DOHH2 (cell line): ENCODE measurements at regions not wholly inside any gene's neighbourhood (a gene's known extent, or its start where the extent isn't known, plus 50 kb on each side); places are given as distances from the start of the nearest gene placed in this dataset.

Experiments
- H3F3A ChIP-seq: fragments of 200-600 bp; sonication (generic), shearing (Covaris generic); 2 replicates; pipeline ENCODE4 v1.6.0; 2016; ENCODE audit warnings: antibody characterized with exemption, mild to moderate bottlenecking; ENCODE audit not compliant: control insufficient read depth, insufficient read depth
- H3K27ac ChIP-seq: fragments of 200-600 bp; sonication (generic); 2 replicates; pipeline ENCODE4 v1.5.1; 2014; ENCODE audit warnings: low read depth, mild to moderate bottlenecking, low read length, moderate library complexity
- H3K27me3 ChIP-seq: fragments of 200-600 bp; sonication (generic); 2 replicates; pipeline ENCODE4 v1.6.1; 2014; ENCODE audit warnings: mild to moderate bottlenecking, low read length, mixed read lengths; ENCODE audit not compliant: control insufficient read depth
- H3K36me3 ChIP-seq: fragments of 200-600 bp; sonication (generic); 2 replicates; pipeline ENCODE4 v1.6.1; 2014; ENCODE audit warnings: mild to moderate bottlenecking, low read length, moderate library complexity, mixed read lengths; ENCODE audit not compliant: control insufficient read depth
- H3K4me1 ChIP-seq: fragments of 200-600 bp; sonication (generic); 2 replicates; pipeline ENCODE4 v1.6.1; 2014; ENCODE audit warnings: mild to moderate bottlenecking, low read length, mixed read lengths; ENCODE audit not compliant: control insufficient read depth
- H3K4me2 ChIP-seq: fragments of 200-600 bp; sonication (generic); 2 replicates; pipeline ENCODE4 v1.6.0; 2014; ENCODE audit warnings: mild to moderate bottlenecking, low read length, moderate library complexity
- H3K4me3 ChIP-seq: fragments of 200-600 bp; sonication (generic); 2 replicates; pipeline ENCODE4 v1.5.1; 2014; ENCODE audit warnings: mild to moderate bottlenecking, low read length, mixed read lengths
- H3K79me2 ChIP-seq: fragments of 200-600 bp; sonication (generic); 2 replicates; pipeline ENCODE4 v1.6.1; 2014; ENCODE audit warnings: mild to moderate bottlenecking, low read length, mixed read lengths; ENCODE audit not compliant: control insufficient read depth
- H3K9me2 ChIP-seq: fragments of 200-600 bp; sonication (generic); replicated peaks from 2 replicates; pipeline ENCODE4 v1.6.1; 2014; ENCODE audit warnings: mild to moderate bottlenecking, low read length, mixed read lengths; ENCODE audit not compliant: control insufficient read depth
- H3K9me3 ChIP-seq: fragments of 200-600 bp; sonication (generic); 2 replicates; pipeline ENCODE4 v1.6.1; 2014; ENCODE audit warnings: antibody characterized with exemption, low read length, mixed read lengths; ENCODE audit not compliant: control insufficient read depth, insufficient read depth
- H4K20me1 ChIP-seq: fragments of 200-600 bp; sonication (generic); 2 replicates; pipeline ENCODE4 v1.6.0; 2014; ENCODE audit warnings: low read depth, mild to moderate bottlenecking, antibody characterized with exemption, low read length, moderate library complexity; ENCODE audit not compliant: control insufficient read depth, insufficient read depth
- EZH2phosphoT487 ChIP-seq: fragments of 200-600 bp; sonication (generic); IDR thresholded peaks from 2 replicates; pipeline ENCODE4 v1.6.1; 2017; ENCODE audit warnings: borderline replicate concordance, mild to moderate bottlenecking, antibody characterized with exemption, low read length, moderate library complexity, mixed read lengths
- TF ChIP-seq, protein P1 (sequence below): fragments of 200-600 bp; sonication (generic); IDR thresholded peaks from one replicate; pipeline ENCODE4 v1.5.1; 2014; ENCODE audit warnings: antibody characterized with exemption, mild to moderate bottlenecking, low read depth, low read length; ENCODE audit not compliant: poor library complexity, severe bottlenecking

DNA sequence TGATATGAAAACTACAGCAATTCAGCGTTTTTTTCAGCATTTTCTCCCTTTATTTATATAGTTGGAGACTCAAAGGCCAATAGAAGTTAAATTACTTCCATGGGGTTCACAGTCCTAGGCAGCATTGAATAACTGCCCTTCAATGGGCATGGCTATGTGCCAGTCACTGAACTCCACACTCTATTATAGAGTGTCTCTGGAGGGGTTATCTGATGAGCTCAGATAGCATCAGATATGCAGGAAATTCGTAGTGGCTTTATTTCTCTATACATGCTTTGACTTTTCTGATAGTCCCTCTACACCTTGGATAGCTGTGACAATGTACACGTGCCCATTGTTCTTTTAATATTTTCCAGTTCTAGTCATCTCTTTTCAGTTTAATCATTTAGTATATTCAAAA lies 396.9 kb upstream of the CBLB start:
- H3K4me3 ChIP-seq = no peak overlapping the region

DNA sequence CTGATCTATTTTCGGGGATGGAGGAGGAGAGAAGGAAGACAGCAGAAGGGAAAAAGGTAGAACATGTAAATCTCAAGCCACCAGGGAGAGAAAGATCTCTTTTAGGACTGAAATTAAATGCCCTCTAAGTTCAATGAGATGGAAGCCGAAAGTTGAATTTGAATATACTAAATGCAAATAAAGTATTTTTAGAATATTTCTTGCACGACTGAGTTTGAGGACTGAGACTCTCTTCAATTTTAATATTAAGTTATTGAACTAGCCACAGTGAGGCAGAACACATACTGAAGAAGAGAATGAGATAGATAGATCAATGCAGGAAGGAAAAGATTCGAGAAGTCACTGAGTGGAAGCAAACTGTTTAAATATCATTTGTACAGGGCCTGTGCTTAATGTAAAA lies 399.9 kb upstream of the CBLB start:
- Histone ChIP-seq H3K9me2 (no peaks in the 10 kb centered on the region), H3K4me3 (peak overlapping the region; percentile 55), H3K4me1 (peaks cover 37% of the 10 kb centered on the region)

More for the DNA sequence above, 396.9 kb upstream of the CBLB start:
- H3K9me3 ChIP-seq = peaks cover 7% of the 10 kb centered on the region; the same call in 1 of the 2 replicates
- H3K27me3 ChIP-seq = no peaks in the 10 kb centered on the region
- H3K79me2 ChIP-seq = no peaks in the 10 kb centered on the region
- H3K9me2 ChIP-seq = no peaks in the 10 kb centered on the region
- peaks cover 16% of the 10 kb centered on the region for H3K36me3 ChIP-seq
- H3K27ac ChIP-seq = no peak overlapping the region
- no peaks in the 10 kb centered on the region for H4K20me1 ChIP-seq
- H3F3A ChIP-seq = peaks cover 8% of the 10 kb centered on the region; the same call in 1 of the 2 replicates
- H3K4me2 ChIP-seq = no peak overlapping the region
- TF ChIP-seq, protein P1, sequence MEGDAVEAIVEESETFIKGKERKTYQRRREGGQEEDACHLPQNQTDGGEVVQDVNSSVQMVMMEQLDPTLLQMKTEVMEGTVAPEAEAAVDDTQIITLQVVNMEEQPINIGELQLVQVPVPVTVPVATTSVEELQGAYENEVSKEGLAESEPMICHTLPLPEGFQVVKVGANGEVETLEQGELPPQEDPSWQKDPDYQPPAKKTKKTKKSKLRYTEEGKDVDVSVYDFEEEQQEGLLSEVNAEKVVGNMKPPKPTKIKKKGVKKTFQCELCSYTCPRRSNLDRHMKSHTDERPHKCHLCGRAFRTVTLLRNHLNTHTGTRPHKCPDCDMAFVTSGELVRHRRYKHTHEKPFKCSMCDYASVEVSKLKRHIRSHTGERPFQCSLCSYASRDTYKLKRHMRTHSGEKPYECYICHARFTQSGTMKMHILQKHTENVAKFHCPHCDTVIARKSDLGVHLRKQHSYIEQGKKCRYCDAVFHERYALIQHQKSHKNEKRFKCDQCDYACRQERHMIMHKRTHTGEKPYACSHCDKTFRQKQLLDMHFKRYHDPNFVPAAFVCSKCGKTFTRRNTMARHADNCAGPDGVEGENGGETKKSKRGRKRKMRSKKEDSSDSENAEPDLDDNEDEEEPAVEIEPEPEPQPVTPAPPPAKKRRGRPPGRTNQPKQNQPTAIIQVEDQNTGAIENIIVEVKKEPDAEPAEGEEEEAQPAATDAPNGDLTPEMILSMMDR = no peak
- TF ChIP-seq EZH2phosphoT487 = no peak
- H3K4me1 ChIP-seq = peaks cover 27% of the 10 kb centered on the region

DNA sequence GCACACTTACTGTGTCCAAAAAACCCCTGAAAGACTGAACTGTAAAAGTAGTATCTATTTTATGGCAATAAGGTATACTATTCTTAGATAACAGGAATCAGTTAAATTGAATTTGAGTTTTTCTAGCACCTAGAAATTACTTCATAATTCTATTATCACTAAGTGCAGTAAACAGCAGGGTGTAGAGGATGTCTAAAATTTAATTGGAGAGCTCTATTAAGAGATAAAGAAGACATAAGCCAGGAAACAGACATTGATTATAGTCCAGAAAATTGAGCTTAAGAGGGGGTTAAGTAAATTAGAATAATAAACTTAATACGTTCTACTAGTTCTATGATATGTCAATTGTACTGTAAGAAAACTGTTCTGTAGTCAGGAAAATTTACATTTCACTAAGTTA lies 403.5 kb upstream of the CBLB start:
- Histone ChIP-seq H3K4me1 (peaks cover 39% of the 10 kb centered on the region), H3K9me3 (peaks cover 7% of the 10 kb centered on the region; the same call in 1 of the 2 replicates), H3K27me3 (no peaks in the 10 kb centered on the region), H3K9me2 (no peaks in the 10 kb centered on the region), H3K79me2 (no peaks in the 10 kb centered on the region), H3K4me3 (no peak overlapping the region), H3K27ac (no peak overlapping the region), H4K20me1 (no peaks in the 10 kb centered on the region), H3K36me3 (peaks cover 13% of the 10 kb centered on the region), H3K4me2 (no peak overlapping the region), H3F3A (no peaks in the 10 kb centered on the region)
- TF ChIP-seq, protein P1 = no peak
- no peak for TF ChIP-seq EZH2phosphoT487

More for the DNA sequence above, 399.9 kb upstream of the CBLB start:
- peaks cover 7% of the 10 kb centered on the region; the same call in 1 of the 2 replicates for H3K9me3 ChIP-seq
- H3K27ac ChIP-seq = peak overlapping the region; percentile 69
- H3K4me2 ChIP-seq = peak overlapping the region; percentile 66
- no peaks in the 10 kb centered on the region for H3K79me2 ChIP-seq
- H3K27me3 ChIP-seq = no peaks in the 10 kb centered on the region
- TF ChIP-seq EZH2phosphoT487 = no peak
- TF ChIP-seq, protein P1 = no peak
- H3K36me3 ChIP-seq = peaks cover 13% of the 10 kb centered on the region
- no peaks in the 10 kb centered on the region for H3F3A ChIP-seq
- H4K20me1 ChIP-seq = no peaks in the 10 kb centered on the region

DNA sequence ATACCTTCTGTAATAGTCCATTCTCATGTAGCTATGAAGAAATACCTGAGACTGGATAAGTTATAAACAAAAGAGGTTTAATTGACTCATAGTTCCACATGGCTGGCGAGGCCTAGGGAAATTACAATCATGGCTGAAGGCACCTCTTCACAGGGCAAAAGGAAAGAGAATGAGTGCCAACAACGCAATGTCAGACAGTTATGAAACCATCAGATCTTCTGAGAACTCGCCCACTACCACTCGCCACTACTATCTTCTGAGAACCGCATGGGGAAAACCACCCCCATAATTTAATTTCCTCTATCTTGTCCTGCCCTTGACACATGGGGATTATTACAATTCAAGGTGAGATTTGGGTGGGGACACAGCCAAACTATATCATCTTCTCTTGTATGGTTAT lies 406.8 kb upstream of the CBLB start:
- TF ChIP-seq, protein P1 = no peak
- no peak for TF ChIP-seq EZH2phosphoT487
- H3F3A ChIP-seq = no peaks in the 10 kb centered on the region

More for the DNA sequence above, 406.8 kb upstream of the CBLB start:
- Histone ChIP-seq H3K27ac (no peak overlapping the region), H3K4me1 (peaks cover 19% of the 10 kb centered on the region), H3K4me3 (no peak overlapping the region), H3K36me3 (no peaks in the 10 kb centered on the region), H4K20me1 (no peaks in the 10 kb centered on the region), H3K27me3 (no peaks in the 10 kb centered on the region), H3K9me3 (no peaks in the 10 kb centered on the region; the same call in 1 of the 2 replicates), H3K9me2 (no peaks in the 10 kb centered on the region), H3K79me2 (no peaks in the 10 kb centered on the region), H3K4me2 (no peak overlapping the region)
